ENCODE measurements at regions not wholly inside any gene's neighbourhood (a gene's known extent, or its start where the extent isn't known, plus 50 kb on each side); places are given as distances from the start of the nearest gene placed in this dataset.

GRCh38 chr4:43316813-43317212 is 424.3 kb downstream of the GRXCR1 start:
- TF ChIP-seq, protein P1, sequence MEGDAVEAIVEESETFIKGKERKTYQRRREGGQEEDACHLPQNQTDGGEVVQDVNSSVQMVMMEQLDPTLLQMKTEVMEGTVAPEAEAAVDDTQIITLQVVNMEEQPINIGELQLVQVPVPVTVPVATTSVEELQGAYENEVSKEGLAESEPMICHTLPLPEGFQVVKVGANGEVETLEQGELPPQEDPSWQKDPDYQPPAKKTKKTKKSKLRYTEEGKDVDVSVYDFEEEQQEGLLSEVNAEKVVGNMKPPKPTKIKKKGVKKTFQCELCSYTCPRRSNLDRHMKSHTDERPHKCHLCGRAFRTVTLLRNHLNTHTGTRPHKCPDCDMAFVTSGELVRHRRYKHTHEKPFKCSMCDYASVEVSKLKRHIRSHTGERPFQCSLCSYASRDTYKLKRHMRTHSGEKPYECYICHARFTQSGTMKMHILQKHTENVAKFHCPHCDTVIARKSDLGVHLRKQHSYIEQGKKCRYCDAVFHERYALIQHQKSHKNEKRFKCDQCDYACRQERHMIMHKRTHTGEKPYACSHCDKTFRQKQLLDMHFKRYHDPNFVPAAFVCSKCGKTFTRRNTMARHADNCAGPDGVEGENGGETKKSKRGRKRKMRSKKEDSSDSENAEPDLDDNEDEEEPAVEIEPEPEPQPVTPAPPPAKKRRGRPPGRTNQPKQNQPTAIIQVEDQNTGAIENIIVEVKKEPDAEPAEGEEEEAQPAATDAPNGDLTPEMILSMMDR (conservative IDR thresholded peaks at IDR 0.05) = no peak
- TF ChIP-seq ZFX (IDR thresholded peaks at IDR 0.05) = no peak
